Thyroid gland (tissue), 4 donors: ENCODE measurements at regions not wholly inside any gene's neighbourhood (a gene's known extent, or its start where the extent isn't known, plus 50 kb on each side); places are given as distances from the start of the nearest gene placed in this dataset.

Experiments
- DNase-seq, 2 donors: peaks; one replicate each; pipeline ENCODE4 v3.0.0-alpha.2; 2019
- H3K27ac ChIP-seq, 3 donors: fragments of 200-600 bp; sonication (generic); 1 replicate in 2 of 3; 2 replicates in 1 of 3; pipeline ENCODE4 v1.5.1; 2016 to 2019; ENCODE audit warnings: mild to moderate bottlenecking in 1 of 3, moderate library complexity in 1 of 3
- H3K27me3 ChIP-seq: fragments of 200-600 bp; sonication (generic); one replicate; pipeline ENCODE4 v1.5.1; 2019
- H3K36me3 ChIP-seq, 2 donors: fragments of 200-600 bp; sonication (generic); one replicate each; pipeline ENCODE4 v1.5.1; 2016 to 2019
- H3K4me1 ChIP-seq, 2 donors: fragments of 200-600 bp; sonication (generic); one replicate each; pipeline ENCODE4 v1.5.1; 2017 to 2019
- H3K4me3 ChIP-seq, 3 donors: fragments of 200-600 bp; sonication (generic); replicated peaks in 1 of 3; 1 replicate in 2 of 3; 2 replicates in 1 of 3; pipeline ENCODE4 v1.5.1; 2016; ENCODE audit warnings: mild to moderate bottlenecking in 1 of 3
- H3K9me3 ChIP-seq: fragments of 200-600 bp; sonication (generic); one replicate; pipeline ENCODE4 v1.5.1; 2017
- CTCF ChIP-seq, 6 experiments: fragments of 200-600 bp in 3 of 6; fragments of 450-650 bp in 3 of 6; sonication (generic) in 3 of 6; IDR thresholded peaks; one replicate each; pipeline ENCODE4 v1.5.1; 2016 to 2019; ENCODE audit warnings: antibody characterized with exemption in 6 of 6, mild to moderate bottlenecking in 2 of 6, inconsistent platforms in 1 of 6, moderate library complexity in 1 of 6
- POLR2A ChIP-seq, 2 donors: fragments of 450-650 bp; IDR thresholded peaks; one replicate each; pipeline ENCODE4 v1.6.1; 2017; ENCODE audit warnings: antibody characterized with exemption in 2 of 2, mild to moderate bottlenecking in 2 of 2, moderate library complexity in 1 of 2
- WGBS, 2 donors: methylation state at CpG; one replicate each; pipeline ENCODE4 v1.1.5; 2017; 5-methylcytosine and 5-hydroxymethylcytosine counted together
- intact Hi-C: fragments of 100-400 bp; cut with DNase I; formaldehyde crosslinking; loops from one replicate; pipeline ENCODE4 v1.15.1; 2023

GRCh38 chr19:31112158-31112557 lies 237.1 kb downstream of the TSHZ3 start:
- H3K27ac ChIP-seq: no peak overlapping the region
- WGBS, 2 donors: 84 to 89% methylated on average over 9 of the region's 9 CpGs
- no peak for DNase-seq
- intact Hi-C loops: no loop called here
- TF ChIP-seq POLR2A (IDR thresholded peaks at IDR 0.05) (no peak), CTCF (IDR thresholded peaks at IDR 0.05) (no peak)
- no peak overlapping the region for H3K4me3 ChIP-seq
- H3K9me3 ChIP-seq: no peaks in the 10 kb centered on the region
- no peaks in the 10 kb centered on the region for H3K27me3 ChIP-seq
- H3K36me3 ChIP-seq: no peaks in the 10 kb centered on the region
- H3K4me1 ChIP-seq: no peaks in the 10 kb centered on the region

GRCh38 chr19:31111741-31112140 lies 237.5 kb downstream of the TSHZ3 start:
- H3K4me3 ChIP-seq: no peak overlapping the region
- no peaks in the 10 kb centered on the region for H3K9me3 ChIP-seq
- H3K27ac ChIP-seq: no peak overlapping the region
- intact Hi-C loops: no loop called here
- no peaks in the 10 kb centered on the region for H3K27me3 ChIP-seq
- DNase-seq: no peak
- TF ChIP-seq POLR2A (IDR thresholded peaks at IDR 0.05) (no peak), CTCF (IDR thresholded peaks at IDR 0.05) (no peak)
- H3K4me1 ChIP-seq: no peaks in the 10 kb centered on the region
- no peaks in the 10 kb centered on the region for H3K36me3 ChIP-seq
- 69 to 70% methylated on average over 3 of the region's 3 CpGs for WGBS, 2 donors

- no peaks in the 10 kb centered on the region for H3K36me3 ChIP-seq
- peak in 1 of 2 donors; percentile 38 for DNase-seq
- no peaks in the 10 kb centered on the region for H3K4me1 ChIP-seq
- H3K4me3 ChIP-seq: no peak overlapping the region
- intact Hi-C loops: no loop called here
- H3K9me3 ChIP-seq: no peaks in the 10 kb centered on the region
- TF ChIP-seq CTCF (IDR thresholded peaks at IDR 0.05): peak in 2 of 6 experiments; percentile 21 to 23
- no peak for TF ChIP-seq POLR2A (IDR thresholded peaks at IDR 0.05)
- H3K27me3 ChIP-seq: no peaks in the 10 kb centered on the region
- H3K27ac ChIP-seq: no peak overlapping the region
- WGBS, 2 donors: 79 to 80% methylated on average over 5 of the region's 5 CpGs
These were observed 238.9 kb downstream of the TSHZ3 start for GRCh38 chr19:31110336-31110735.

- intact Hi-C loops: no loop called here
- Histone ChIP-seq H3K4me3 (no peak overlapping the region), H3K4me1 (no peaks in the 10 kb centered on the region), H3K36me3 (no peaks in the 10 kb centered on the region), H3K27ac (no peak overlapping the region), H3K9me3 (no peaks in the 10 kb centered on the region), H3K27me3 (no peaks in the 10 kb centered on the region)
- DNase-seq: no peak
- WGBS, 2 donors: 52 to 53% methylated on average over 2 of the region's 2 CpGs
- TF ChIP-seq POLR2A (IDR thresholded peaks at IDR 0.05) (no peak), CTCF (IDR thresholded peaks at IDR 0.05) (no peak)
These were observed 239.6 kb downstream of the TSHZ3 start for GRCh38 chr19:31109636-31110035.

- TF ChIP-seq CTCF (IDR thresholded peaks at IDR 0.05): no peak
- no peak for TF ChIP-seq POLR2A (IDR thresholded peaks at IDR 0.05)
- DNase-seq: no peak
- intact Hi-C loops: no loop called here
These were observed 242.1 kb downstream of the TSHZ3 start for GRCh38 chr19:31107096-31107495.

More at GRCh38 chr19:31107096-31107495, 242.1 kb downstream of the TSHZ3 start:
- Histone ChIP-seq H3K36me3 (no peaks in the 10 kb centered on the region), H3K27me3 (no peaks in the 10 kb centered on the region), H3K4me3 (no peak overlapping the region), H3K4me1 (peaks cover 6 to 8% of the 10 kb centered on the region in 2 donors), H3K27ac (no peak overlapping the region), H3K9me3 (no peaks in the 10 kb centered on the region)
- 82 to 90% methylated on average over 7 to 8 of the region's 8 CpGs for WGBS, 2 donors
